Effector memory CD4-positive, alpha-beta T cell (primary cell): ENCODE measurements at regions not wholly inside any gene's neighbourhood (a gene's known extent, or its start where the extent isn't known, plus 50 kb on each side); places are given as distances from the start of the nearest gene placed in this dataset.

ENCODE experiments used
- DNase-seq, 3 donors: peaks; one replicate each; pipeline ENCODE4 v3.0.0-alpha.2; 2020
- H3K27ac ChIP-seq: 2 replicates; pipeline ENCODE4 v1.7.0; 2013; ENCODE audit warnings: mild to moderate bottlenecking, low read length, moderate library complexity; ENCODE audit not compliant: insufficient read depth, poor library complexity, severe bottlenecking
- H3K27me3 ChIP-seq: replicated peaks from 2 replicates; pipeline ENCODE4 v1.7.0; 2013; ENCODE audit warnings: mild to moderate bottlenecking, low read length; ENCODE audit not compliant: insufficient read depth, control insufficient read depth, poor library complexity, severe bottlenecking
- H3K36me3 ChIP-seq: 2 replicates; pipeline ENCODE4 v1.7.0; 2013; ENCODE audit warnings: mild to moderate bottlenecking, low read length, moderate library complexity; ENCODE audit not compliant: control insufficient read depth, insufficient read depth
- H3K4me1 ChIP-seq: 2 replicates; pipeline ENCODE4 v1.7.0; 2013; ENCODE audit warnings: low read length, mild to moderate bottlenecking; ENCODE audit not compliant: control insufficient read depth, insufficient read depth, poor library complexity, severe bottlenecking
- H3K4me3 ChIP-seq: 2 replicates; pipeline ENCODE4 v1.7.0; 2013; ENCODE audit warnings: low read length, low read depth, mild to moderate bottlenecking; ENCODE audit not compliant: insufficient read depth, poor library complexity, severe bottlenecking
- H3K9me3 ChIP-seq: 2 replicates; pipeline ENCODE4 v1.7.0; 2013; ENCODE audit warnings: mild to moderate bottlenecking, low read length, moderate library complexity; ENCODE audit not compliant: control insufficient read depth

DNA sequence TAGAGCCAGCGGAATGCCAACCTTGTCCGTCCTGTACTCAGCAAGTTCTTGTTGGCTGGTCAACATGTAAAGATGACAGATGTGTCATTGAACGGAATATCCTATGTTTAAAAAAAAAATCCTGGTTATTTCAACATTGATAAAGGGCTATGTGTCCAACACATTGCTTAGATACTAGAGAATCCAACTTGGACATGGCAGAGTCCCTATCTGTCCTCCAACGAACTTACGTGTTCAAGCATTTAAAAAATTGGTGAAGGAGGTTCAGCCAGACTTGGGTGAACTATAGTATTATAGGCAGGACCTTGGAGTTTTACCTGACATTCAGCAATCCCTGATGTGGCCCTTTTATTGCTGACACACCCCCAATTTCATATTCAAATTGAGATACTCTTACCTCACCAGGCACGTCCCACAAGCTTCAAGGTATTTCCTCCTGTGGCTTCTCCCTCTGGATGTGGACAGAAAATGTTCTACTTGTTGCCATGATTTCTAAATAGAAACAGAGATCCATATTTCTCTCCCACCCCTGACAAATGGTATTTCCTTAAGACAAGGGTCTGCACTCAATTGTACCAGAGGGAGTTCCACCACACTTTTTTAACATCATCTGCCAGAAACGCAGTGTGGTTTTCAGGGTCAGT, 207.7 kb upstream of the TPM1 start:
- Histone ChIP-seq H3K4me3 (no peak overlapping the region), H3K27ac (no peak overlapping the region), H3K4me1 (no peaks in the 10 kb centered on the region), H3K27me3 (no peaks in the 10 kb centered on the region), H3K9me3 (no peaks in the 10 kb centered on the region), H3K36me3 (no peaks in the 10 kb centered on the region)
- no peak for DNase-seq

DNA sequence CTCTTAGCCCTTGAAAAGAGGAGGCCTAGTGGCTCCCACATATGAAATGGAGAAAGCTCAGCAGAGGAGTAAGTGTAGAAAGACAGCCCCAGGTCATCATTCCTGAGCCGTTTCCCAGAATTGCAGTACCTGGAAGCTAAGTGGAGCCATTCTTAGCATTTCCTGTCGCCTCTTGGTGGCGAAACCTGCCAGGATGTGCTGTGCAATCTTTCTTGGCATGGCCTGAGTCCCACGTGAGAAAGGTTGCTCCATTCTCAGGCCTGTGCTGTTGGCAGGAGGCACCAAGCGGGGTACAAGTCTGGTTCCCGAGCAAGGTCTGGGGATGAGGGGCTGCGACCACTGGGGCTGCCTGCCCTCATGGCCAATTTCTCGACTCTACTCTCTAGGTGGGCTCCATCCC, 207.2 kb upstream of the TPM1 start:
- no peak for DNase-seq
- H3K4me3 ChIP-seq: no peak overlapping the region
- no peak overlapping the region for H3K27ac ChIP-seq

DNA sequence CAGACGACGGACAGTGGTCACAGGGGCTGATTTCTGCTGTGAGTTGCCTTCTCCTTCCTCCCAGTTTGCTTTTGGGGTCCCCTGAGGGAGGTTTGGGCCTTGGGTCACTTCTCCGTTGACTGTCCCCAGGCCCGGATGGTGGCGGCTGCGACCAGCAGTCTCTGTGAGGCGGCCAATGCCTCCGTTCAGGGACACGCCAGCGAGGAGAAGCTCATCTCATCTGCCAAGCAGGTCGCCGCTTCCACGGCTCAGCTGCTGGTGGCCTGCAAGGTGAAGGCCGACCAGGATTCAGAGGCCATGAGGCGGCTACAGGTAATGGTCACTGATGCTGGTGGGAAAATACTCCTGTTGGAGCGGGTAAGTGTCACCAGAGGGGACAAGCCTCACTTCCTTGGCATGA, 206.8 kb upstream of the TPM1 start:
- Histone ChIP-seq H3K27me3 (no peaks in the 10 kb centered on the region), H3K4me1 (no peaks in the 10 kb centered on the region), H3K27ac (no peak overlapping the region), H3K9me3 (no peaks in the 10 kb centered on the region), H3K4me3 (no peak overlapping the region), H3K36me3 (no peaks in the 10 kb centered on the region)
- no peak for DNase-seq

More for the DNA sequence above, 207.2 kb upstream of the TPM1 start:
- no peaks in the 10 kb centered on the region for H3K9me3 ChIP-seq
- no peaks in the 10 kb centered on the region for H3K27me3 ChIP-seq
- no peaks in the 10 kb centered on the region for H3K4me1 ChIP-seq
- no peaks in the 10 kb centered on the region for H3K36me3 ChIP-seq

DNA sequence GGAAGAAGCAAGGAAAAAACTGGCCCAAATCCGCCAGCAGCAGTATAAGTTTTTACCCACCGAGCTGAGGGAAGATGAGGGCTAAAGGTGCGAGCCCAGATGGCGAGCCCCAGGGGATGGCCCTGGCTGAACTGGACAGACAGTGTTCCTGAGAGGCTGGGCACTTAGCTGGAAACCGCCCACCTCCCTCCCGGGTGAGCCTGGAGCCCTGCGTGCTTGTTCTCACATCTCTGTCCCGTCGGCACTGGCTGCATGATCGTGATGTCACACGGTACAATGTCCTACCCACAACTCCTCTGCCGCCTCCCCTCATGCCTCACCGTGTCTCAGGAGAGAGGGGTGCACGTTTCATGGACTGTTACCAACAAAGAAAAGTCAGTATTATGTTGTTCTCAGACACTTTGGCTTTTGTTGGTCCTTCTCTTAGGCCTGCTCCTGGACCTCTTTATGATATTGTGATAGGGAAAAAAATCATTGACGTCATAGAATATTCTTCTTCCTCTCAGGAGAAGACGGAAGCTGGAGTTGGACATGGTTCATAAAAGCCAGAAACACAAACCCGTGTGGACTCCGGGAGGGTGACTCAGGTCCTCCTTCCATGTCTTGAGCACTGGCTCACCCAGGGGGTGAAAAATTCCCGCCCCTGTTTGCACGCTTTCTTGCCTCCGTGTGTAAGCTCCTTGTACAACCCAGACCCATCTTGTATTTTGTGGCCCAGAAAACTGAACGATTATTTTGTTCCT, 201.8 kb upstream of the TPM1 start:
- H3K9me3 ChIP-seq: no peaks in the 10 kb centered on the region
- H3K27ac ChIP-seq: no peak overlapping the region
- no peak for DNase-seq
- H3K4me1 ChIP-seq: no peaks in the 10 kb centered on the region
- no peaks in the 10 kb centered on the region for H3K27me3 ChIP-seq
- H3K4me3 ChIP-seq: no peak overlapping the region
- no peaks in the 10 kb centered on the region for H3K36me3 ChIP-seq

DNA sequence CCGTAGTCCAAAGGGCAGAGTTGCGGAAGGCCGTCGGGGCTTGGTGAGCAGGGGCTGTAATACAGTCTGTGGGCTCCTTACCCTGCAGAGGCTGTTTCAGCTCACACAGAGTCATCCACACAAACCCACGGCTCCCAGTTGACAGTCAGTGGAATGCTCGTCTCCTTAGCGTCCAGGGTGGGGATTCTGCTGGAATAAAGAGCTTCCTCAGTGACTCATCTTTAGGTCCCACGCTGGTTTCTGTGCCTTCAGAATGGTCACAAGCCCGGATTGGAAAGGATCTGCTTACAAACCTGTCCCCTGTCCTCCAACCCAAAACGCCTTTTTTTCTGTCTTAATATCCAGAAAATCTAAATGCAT, 201.3 kb upstream of the TPM1 start:
- H3K4me3 ChIP-seq: no peak overlapping the region
- H3K36me3 ChIP-seq: no peaks in the 10 kb centered on the region
- no peaks in the 10 kb centered on the region for H3K9me3 ChIP-seq
- H3K27ac ChIP-seq: no peak overlapping the region
- no peaks in the 10 kb centered on the region for H3K27me3 ChIP-seq
- no peak for DNase-seq
- no peaks in the 10 kb centered on the region for H3K4me1 ChIP-seq

DNA sequence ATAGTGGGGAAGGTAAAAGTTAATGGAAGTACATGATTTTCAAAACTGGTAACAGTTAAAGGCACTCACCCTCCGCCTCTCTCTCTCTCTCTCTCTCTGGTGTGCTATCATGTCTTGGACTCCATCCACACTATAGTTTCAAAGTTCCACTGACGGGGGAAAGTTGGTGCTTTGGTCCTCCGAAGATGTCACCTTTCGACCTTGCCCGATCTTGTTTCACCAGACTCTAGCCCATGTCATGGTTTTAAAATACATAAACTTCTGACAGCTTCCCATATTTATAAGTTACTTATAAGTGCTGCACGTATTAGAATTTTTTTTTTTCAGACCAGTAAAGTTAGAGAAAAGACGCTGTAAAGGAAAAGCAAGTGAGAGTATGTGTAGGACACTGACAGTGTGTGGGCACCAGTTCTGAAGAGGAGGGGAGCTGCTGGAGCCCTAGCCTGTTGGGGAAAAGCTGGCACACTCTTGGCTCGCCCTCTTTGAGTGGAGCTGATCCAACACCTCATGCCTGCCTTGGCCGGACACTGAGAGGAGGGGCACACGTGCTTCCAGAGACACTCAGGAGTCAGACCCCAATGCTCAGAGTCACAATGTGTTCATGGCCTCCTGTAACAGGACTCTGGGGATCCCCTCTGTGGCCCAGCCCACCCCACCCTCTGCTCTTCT, 200.5 kb upstream of the TPM1 start:
- DNase-seq: no peak
- H3K27ac ChIP-seq: no peak overlapping the region
- no peaks in the 10 kb centered on the region for H3K4me1 ChIP-seq
- no peaks in the 10 kb centered on the region for H3K9me3 ChIP-seq
- H3K4me3 ChIP-seq: no peak overlapping the region
- no peaks in the 10 kb centered on the region for H3K36me3 ChIP-seq
- no peaks in the 10 kb centered on the region for H3K27me3 ChIP-seq

DNA sequence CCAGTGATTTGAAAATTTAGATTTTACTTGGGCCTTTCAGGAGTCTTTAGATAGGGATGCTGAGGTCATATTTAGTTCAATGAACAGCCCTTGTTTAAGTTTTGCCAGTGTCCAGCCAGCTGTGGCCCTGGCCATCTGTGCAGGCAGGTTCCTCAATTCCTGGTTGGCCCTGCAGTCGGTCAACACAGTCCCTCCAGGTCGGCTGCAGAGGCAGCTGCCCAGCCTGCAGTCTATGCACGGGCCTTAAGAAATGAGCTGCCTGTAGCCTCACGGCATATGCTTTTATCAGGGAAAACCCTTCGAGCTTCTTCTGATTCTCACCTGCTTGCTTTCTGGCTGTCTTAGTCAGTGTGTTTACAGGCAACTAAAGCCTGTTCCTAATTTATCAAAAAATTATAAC, 199.2 kb upstream of the TPM1 start:
- no peaks in the 10 kb centered on the region for H3K27me3 ChIP-seq
- H3K36me3 ChIP-seq: no peaks in the 10 kb centered on the region
- H3K9me3 ChIP-seq: no peaks in the 10 kb centered on the region
- H3K4me3 ChIP-seq: no peak overlapping the region
- H3K4me1 ChIP-seq: no peaks in the 10 kb centered on the region
- DNase-seq: no peak
- no peak overlapping the region for H3K27ac ChIP-seq

DNA sequence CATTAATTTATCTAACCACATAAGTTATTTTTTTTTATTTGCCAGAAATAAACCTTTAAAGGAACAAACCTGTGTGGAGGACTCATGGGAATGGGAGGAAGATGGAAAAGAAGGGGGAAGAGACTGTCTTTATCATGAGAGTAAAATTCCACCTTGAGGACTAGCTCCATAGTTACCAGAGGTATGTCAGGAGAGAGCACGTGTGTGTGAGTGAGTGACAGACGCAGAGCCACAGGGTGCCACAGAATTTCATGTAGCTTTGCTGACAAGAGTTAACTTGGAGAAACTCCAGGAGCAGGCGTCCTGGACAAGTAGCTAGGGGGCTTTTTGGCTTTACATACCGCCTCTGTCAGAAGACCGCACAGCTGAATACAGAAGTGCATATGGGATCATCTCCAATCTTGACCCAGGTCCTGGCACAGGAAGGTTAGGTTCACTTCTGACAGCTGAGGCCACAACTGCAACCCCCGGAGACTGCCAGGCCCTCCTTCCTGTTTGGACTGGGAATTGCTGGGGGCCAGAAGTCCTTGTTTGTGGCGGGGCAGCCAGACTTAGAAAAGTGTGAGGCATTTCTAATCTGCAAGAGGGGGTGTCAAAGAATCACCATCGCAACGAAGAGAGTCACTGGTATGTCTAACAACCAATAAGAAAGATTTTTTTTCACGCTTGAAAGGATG, 197.8 kb upstream of the TPM1 start:
- DNase-seq: no peak

DNA sequence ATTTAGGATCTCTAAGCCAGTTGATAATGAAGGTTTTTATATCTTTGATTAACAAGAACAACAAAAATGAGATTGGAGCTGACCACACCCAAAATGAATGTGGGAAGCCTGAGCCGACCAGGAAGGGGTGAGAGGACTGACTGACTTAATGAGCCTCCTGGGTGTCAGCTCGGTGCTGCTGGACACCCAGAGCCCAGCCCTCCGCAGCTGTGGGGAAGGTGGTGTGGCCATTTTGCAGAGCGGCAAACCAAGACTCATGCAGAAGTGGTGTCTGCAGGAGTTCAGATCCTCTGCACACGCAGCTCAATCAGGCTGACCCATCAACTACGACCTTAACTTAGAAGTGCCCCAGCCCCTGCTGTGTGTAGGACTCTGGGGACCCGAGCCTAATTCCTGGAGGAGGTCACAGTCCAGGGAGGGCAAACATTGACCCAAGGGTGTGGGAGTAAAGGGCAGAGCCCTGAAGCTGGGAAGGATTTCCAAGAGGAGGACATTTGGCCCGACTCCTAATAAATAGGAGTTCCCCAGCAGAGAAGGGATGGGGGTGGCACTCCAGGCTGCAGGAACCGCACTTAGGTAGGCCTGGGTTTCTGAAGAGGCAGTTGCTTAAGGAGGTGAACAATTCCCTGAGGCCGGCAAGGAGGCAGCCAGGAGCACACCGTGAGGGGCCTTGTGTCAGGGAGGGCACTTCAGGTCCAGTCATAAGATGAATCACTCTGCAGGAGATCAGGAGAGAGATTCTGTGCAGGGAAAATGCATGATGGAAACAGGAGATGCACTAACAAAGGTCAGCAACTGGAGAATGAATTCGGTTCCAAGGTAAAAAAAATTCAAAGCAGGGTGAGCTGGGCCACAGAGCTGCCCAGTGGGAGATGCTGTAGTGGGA, 197.1 kb upstream of the TPM1 start:
- H3K27ac ChIP-seq: no peak overlapping the region
- no peaks in the 10 kb centered on the region for H3K9me3 ChIP-seq
- no peaks in the 10 kb centered on the region for H3K4me1 ChIP-seq
- no peak overlapping the region for H3K4me3 ChIP-seq
- DNase-seq: no peak
- H3K36me3 ChIP-seq: no peaks in the 10 kb centered on the region
- H3K27me3 ChIP-seq: no peaks in the 10 kb centered on the region

More for the DNA sequence above, 197.8 kb upstream of the TPM1 start:
- H3K27me3 ChIP-seq: no peaks in the 10 kb centered on the region
- H3K36me3 ChIP-seq: no peaks in the 10 kb centered on the region
- H3K4me3 ChIP-seq: no peak overlapping the region
- no peak overlapping the region for H3K27ac ChIP-seq
- no peaks in the 10 kb centered on the region for H3K4me1 ChIP-seq
- H3K9me3 ChIP-seq: no peaks in the 10 kb centered on the region
